HL-60 (cell line): ENCODE measurements at regions not wholly inside any gene's neighbourhood (a gene's known extent, or its start where the extent isn't known, plus 50 kb on each side); places are given as distances from the start of the nearest gene placed in this dataset.

Experiments
- DNase-seq, 2 experiments: peaks; one replicate each; pipeline ENCODE4 v3.0.0-alpha.2; 2010 to 2020; ENCODE audit warnings: low read depth in 1 of 2, low spot score in 1 of 2
- H3K27ac ChIP-seq: fragments of 250-450 bp; sonication (Bioruptor Pico); replicated peaks from 2 replicates; pipeline ENCODE4 v1.5.1; 2020; ENCODE audit warnings: mild to moderate bottlenecking, moderate library complexity
- H3K27me3 ChIP-seq: fragments of 250-450 bp; sonication (Bioruptor Pico); 2 replicates; pipeline ENCODE4 v1.5.1; 2021; ENCODE audit warnings: mild to moderate bottlenecking, moderate library complexity; ENCODE audit not compliant: insufficient read depth, poor library complexity, severe bottlenecking
- H3K4me3 ChIP-seq: replicated peaks from 2 replicates; pipeline ENCODE4 v1.5.1; 2011; ENCODE audit warnings: mild to moderate bottlenecking, control low read depth, low read length; ENCODE audit not compliant: insufficient read depth
- GABPA ChIP-seq: IDR thresholded peaks from 2 replicates; pipeline ENCODE4 v1.6.1; 2012; ENCODE audit warnings: low read depth
- POLR2AphosphoS5 ChIP-seq: IDR thresholded peaks from 2 replicates; pipeline ENCODE4 v1.6.1; 2012; ENCODE audit warnings: low read depth
- SPI1 ChIP-seq: IDR thresholded peaks from 2 replicates; pipeline ENCODE4 v1.6.1; 2012; ENCODE audit warnings: low read depth, mild to moderate bottlenecking, borderline replicate concordance
- TF ChIP-seq, protein P1 (sequence below): IDR thresholded peaks from 2 replicates; pipeline ENCODE4 v1.6.1; 2012; ENCODE audit warnings: low read depth; ENCODE audit not compliant: insufficient replicate concordance
- TF ChIP-seq, protein P2 (sequence below): IDR thresholded peaks from one replicate; pipeline ENCODE4 v1.5.1; 2011; ENCODE audit warnings: low read length, control low read depth, inconsistent platforms; ENCODE audit not compliant: insufficient read depth

DNA sequence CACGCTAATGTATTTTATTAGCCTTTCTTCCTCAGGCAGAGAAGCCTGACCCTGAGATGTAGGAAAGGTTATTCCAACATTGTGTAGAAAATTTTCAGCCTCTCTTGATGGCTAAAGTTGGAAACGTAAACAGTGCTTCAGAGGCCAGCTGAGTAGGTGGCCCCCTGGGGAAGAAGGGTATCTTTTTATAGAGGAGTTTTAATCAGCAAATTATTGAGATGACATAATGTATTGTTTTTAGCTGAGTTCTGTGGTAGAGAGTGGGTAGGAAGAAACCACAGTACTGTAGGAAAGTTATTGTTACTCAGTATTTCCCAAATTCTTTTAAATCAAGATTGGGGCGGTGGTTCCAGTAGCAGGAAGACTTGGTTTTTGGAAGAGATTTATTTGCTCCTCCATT lies 268.8 kb downstream of the DLEU7 start:
- no peak for DNase-seq
- Histone ChIP-seq H3K27me3 (no peaks in the 10 kb centered on the region), H3K4me3 (no peak overlapping the region), H3K27ac (no peak overlapping the region)
- TF ChIP-seq, protein P1, sequence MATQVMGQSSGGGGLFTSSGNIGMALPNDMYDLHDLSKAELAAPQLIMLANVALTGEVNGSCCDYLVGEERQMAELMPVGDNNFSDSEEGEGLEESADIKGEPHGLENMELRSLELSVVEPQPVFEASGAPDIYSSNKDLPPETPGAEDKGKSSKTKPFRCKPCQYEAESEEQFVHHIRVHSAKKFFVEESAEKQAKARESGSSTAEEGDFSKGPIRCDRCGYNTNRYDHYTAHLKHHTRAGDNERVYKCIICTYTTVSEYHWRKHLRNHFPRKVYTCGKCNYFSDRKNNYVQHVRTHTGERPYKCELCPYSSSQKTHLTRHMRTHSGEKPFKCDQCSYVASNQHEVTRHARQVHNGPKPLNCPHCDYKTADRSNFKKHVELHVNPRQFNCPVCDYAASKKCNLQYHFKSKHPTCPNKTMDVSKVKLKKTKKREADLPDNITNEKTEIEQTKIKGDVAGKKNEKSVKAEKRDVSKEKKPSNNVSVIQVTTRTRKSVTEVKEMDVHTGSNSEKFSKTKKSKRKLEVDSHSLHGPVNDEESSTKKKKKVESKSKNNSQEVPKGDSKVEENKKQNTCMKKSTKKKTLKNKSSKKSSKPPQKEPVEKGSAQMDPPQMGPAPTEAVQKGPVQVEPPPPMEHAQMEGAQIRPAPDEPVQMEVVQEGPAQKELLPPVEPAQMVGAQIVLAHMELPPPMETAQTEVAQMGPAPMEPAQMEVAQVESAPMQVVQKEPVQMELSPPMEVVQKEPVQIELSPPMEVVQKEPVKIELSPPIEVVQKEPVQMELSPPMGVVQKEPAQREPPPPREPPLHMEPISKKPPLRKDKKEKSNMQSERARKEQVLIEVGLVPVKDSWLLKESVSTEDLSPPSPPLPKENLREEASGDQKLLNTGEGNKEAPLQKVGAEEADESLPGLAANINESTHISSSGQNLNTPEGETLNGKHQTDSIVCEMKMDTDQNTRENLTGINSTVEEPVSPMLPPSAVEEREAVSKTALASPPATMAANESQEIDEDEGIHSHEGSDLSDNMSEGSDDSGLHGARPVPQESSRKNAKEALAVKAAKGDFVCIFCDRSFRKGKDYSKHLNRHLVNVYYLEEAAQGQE: no peak
- TF ChIP-seq POLR2AphosphoS5 (no peak), SPI1 (no peak), GABPA (no peak)
- TF ChIP-seq, protein P2, sequence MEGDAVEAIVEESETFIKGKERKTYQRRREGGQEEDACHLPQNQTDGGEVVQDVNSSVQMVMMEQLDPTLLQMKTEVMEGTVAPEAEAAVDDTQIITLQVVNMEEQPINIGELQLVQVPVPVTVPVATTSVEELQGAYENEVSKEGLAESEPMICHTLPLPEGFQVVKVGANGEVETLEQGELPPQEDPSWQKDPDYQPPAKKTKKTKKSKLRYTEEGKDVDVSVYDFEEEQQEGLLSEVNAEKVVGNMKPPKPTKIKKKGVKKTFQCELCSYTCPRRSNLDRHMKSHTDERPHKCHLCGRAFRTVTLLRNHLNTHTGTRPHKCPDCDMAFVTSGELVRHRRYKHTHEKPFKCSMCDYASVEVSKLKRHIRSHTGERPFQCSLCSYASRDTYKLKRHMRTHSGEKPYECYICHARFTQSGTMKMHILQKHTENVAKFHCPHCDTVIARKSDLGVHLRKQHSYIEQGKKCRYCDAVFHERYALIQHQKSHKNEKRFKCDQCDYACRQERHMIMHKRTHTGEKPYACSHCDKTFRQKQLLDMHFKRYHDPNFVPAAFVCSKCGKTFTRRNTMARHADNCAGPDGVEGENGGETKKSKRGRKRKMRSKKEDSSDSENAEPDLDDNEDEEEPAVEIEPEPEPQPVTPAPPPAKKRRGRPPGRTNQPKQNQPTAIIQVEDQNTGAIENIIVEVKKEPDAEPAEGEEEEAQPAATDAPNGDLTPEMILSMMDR: no peak

DNA sequence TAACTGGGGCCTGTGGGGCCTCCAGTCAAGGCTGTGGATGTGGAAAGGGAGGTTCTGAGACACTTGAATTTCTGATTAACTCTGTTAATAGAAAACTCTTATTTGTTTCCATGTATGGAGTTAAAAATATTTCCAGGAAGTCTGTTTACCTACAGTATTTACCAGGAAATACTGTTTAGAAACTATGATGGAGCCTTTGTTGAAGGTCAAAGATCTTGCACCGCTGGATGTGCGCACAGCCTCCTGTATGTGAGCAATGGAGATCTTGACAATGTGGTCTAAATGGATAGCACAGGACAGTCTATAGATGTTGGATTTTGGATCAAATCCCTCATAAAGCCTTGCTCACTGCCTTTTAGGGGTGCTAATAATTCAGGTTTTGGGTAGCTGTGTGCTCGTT lies 268.4 kb downstream of the DLEU7 start:
- TF ChIP-seq GABPA (no peak), POLR2AphosphoS5 (no peak), SPI1 (no peak)
- TF ChIP-seq, protein P1: no peak
- TF ChIP-seq, protein P2: no peak
- no peak overlapping the region for H3K4me3 ChIP-seq
- DNase-seq: no peak
- H3K27ac ChIP-seq: no peak overlapping the region
- no peaks in the 10 kb centered on the region for H3K27me3 ChIP-seq

DNA sequence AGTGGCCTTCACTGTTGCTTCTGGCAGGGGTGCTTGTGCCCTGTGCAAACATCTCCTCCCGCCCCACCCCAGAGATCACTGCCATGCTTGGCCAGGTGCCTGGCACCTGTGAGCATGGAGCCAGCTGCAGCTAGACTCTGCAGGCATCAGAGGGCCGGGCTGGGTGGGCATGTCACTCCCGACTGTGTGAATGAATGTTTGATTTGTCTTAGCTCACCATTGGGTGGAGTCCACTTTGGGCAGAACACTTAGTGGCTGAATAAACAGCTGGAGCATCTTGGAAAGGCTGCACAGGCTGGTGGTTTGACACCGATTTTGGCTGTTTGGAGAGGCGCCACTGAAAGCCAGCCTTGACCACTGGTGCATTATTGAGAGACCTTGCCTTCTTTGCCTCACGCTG lies 267.3 kb downstream of the DLEU7 start:
- no peak for DNase-seq
- H3K4me3 ChIP-seq: no peak overlapping the region
- no peak overlapping the region for H3K27ac ChIP-seq
- TF ChIP-seq, protein P1: no peak
- H3K27me3 ChIP-seq: no peaks in the 10 kb centered on the region

DNA sequence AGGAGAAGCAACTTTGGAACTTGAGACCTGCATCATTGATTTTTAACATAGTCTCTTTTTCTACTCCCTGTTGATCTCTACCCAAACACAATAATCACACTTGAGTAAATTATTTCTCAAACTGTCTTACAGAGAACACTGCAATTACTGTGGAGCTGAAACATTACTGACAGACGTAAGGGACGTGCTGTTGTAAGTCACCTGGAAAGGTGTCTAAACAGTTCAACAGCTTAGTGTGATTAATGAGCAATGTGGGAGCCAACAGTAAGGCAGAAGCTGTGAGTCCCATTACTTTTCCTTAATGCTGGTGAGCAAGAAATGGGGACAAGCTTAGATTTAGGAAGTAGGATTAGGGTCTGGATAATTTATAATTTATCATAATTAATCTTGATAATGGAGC lies 265.7 kb downstream of the DLEU7 start:
- DNase-seq: no peak
- Histone ChIP-seq H3K4me3 (no peak overlapping the region), H3K27me3 (no peaks in the 10 kb centered on the region), H3K27ac (no peak overlapping the region)
- TF ChIP-seq POLR2AphosphoS5: no peak
- TF ChIP-seq SPI1: no peak
- TF ChIP-seq, protein P1: no peak
- TF ChIP-seq, protein P2: no peak
- TF ChIP-seq GABPA: no peak
